A673 (cell line): ENCODE measurements at regions not wholly inside any gene's neighbourhood (a gene's known extent, or its start where the extent isn't known, plus 50 kb on each side); places are given as distances from the start of the nearest gene placed in this dataset.
A peak's percentile ranks its signal among the peaks of the same experiment; 100 is the strongest.

ENCODE experiments used
- BruUV-seq: library from RNA; stranded (reverse); fragments of 400-500 nt; replicated peaks from 2 replicates; lab custom pipeline; 2021; lab: Mats Ljungman, UMichigan
- CTCF ChIA-PET: fragments of 300-600 bp; sonication (Branson Sonifier 250); formaldehyde crosslinking; loops from one replicate; lab custom pipeline; 2022; ENCODE audit warnings: antibody characterized with exemption; lab: Charles Lee
- POLR2A ChIA-PET: fragments of 300-600 bp; sonication (Branson Sonifier 250); formaldehyde crosslinking; loops from one replicate; lab custom pipeline; 2022; ENCODE audit warnings: antibody characterized with exemption; ENCODE audit not compliant: low non-redundant PET; lab: Charles Lee
- DNase-seq: peaks from one replicate; pipeline ENCODE4 v3.0.0-alpha.2; 2015; ENCODE audit warnings: low spot score
- H3K27ac ChIP-seq: fragments of 200-600 bp; sonication (generic); 2 replicates; pipeline ENCODE4 v1.5.1; 2016; ENCODE audit warnings: mixed run types, low read depth, mild to moderate bottlenecking, mixed read lengths, antibody characterized with exemption, low read length; ENCODE audit not compliant: poor library complexity, severe bottlenecking
- H3K27me3 ChIP-seq: fragments of 200-600 bp; sonication (generic); replicated peaks from 2 replicates; pipeline ENCODE4 v1.6.1; 2017; ENCODE audit warnings: mixed run types, low read depth, mild to moderate bottlenecking, mixed read lengths, antibody characterized with exemption, low read length; ENCODE audit not compliant: insufficient read depth, poor library complexity
- H3K36me3 ChIP-seq: fragments of 200-600 bp; sonication (generic); 2 replicates; pipeline ENCODE4 v1.6.1; 2016; ENCODE audit warnings: mixed run types, mild to moderate bottlenecking, mixed read lengths, antibody characterized with exemption, low read length; ENCODE audit not compliant: insufficient read depth, poor library complexity, severe bottlenecking
- H3K4me1 ChIP-seq: fragments of 200-600 bp; sonication (generic); 2 replicates; pipeline ENCODE4 v1.6.1; 2017; ENCODE audit warnings: mixed run types, mild to moderate bottlenecking, mixed read lengths, antibody characterized with exemption, low read length; ENCODE audit not compliant: insufficient read depth, poor library complexity, severe bottlenecking
- H3K4me3 ChIP-seq: fragments of 200-600 bp; sonication (generic); 2 replicates; pipeline ENCODE4 v1.5.1; 2016; ENCODE audit warnings: low read depth, mixed run types, mild to moderate bottlenecking, mixed read lengths, low read length; ENCODE audit not compliant: poor library complexity, severe bottlenecking
- H3K9me3 ChIP-seq: fragments of 200-600 bp; sonication (generic); 2 replicates; pipeline ENCODE4 v1.6.1; 2016; ENCODE audit warnings: mixed run types, low read depth, mild to moderate bottlenecking, mixed read lengths, antibody characterized with exemption, low read length; ENCODE audit not compliant: poor library complexity, severe bottlenecking
- EZH2 ChIP-seq: fragments of 200-600 bp; sonication (generic); IDR thresholded peaks from 2 replicates; pipeline ENCODE4 v1.6.1; 2017; ENCODE audit warnings: borderline replicate concordance, low read depth, mild to moderate bottlenecking, mixed read lengths, antibody characterized with exemption, low read length; ENCODE audit not compliant: poor library complexity, severe bottlenecking
- intact Hi-C: fragments of 100-400 bp; cut with micrococcal nuclease; formaldehyde crosslinking; loops from one replicate; pipeline ENCODE4 v1.10.0; 2022; ENCODE audit not compliant: unreplicated experiment
- TF ChIP-seq, protein P1 (sequence below): fragments of 300-800, 200-600 bp; sonication (generic); conservative IDR thresholded peaks from 2 replicates; pipeline ENCODE4 v1.5.1; 2017; ENCODE audit warnings: low read depth, mild to moderate bottlenecking, antibody characterized with exemption, low read length, moderate library complexity, mixed read lengths

GRCh38 chr1:190540366-190540765 lies 62.7 kb upstream of the BRINP3 start:
- Histone ChIP-seq H3K4me1 (no peaks in the 10 kb centered on the region), H3K9me3 (no peaks in the 10 kb centered on the region), H3K36me3 (no peaks in the 10 kb centered on the region), H3K4me3 (no peak overlapping the region), H3K27ac (no peak overlapping the region), H3K27me3 (no peaks in the 10 kb centered on the region)
- intact Hi-C loops = no loop called here
- ChIA-PET POLR2A (no interaction called here), CTCF (no interaction called here)
- TF ChIP-seq EZH2 = no peak
- TF ChIP-seq, protein P1, sequence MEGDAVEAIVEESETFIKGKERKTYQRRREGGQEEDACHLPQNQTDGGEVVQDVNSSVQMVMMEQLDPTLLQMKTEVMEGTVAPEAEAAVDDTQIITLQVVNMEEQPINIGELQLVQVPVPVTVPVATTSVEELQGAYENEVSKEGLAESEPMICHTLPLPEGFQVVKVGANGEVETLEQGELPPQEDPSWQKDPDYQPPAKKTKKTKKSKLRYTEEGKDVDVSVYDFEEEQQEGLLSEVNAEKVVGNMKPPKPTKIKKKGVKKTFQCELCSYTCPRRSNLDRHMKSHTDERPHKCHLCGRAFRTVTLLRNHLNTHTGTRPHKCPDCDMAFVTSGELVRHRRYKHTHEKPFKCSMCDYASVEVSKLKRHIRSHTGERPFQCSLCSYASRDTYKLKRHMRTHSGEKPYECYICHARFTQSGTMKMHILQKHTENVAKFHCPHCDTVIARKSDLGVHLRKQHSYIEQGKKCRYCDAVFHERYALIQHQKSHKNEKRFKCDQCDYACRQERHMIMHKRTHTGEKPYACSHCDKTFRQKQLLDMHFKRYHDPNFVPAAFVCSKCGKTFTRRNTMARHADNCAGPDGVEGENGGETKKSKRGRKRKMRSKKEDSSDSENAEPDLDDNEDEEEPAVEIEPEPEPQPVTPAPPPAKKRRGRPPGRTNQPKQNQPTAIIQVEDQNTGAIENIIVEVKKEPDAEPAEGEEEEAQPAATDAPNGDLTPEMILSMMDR = no peak
- no peak for DNase-seq
- BruUV-seq = no TSS peak

DNA sequence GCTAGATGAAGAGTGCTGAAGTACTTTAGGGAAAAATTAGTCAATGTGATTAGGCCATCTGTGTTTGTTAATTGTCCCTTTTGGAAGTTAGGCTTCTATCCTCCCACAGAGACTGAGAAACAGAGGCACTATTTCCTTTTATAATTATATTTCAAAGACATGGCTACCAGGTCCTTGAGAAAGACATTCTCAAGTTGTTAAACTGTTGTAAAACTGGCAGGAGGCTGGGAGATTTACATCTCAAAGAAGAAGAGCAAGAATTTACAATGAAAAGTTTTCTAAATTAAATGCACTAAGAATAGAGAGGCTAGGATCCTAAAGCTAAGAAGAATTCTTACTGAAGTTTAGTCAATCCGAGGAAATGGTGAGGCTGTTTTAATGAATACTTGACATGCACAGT lies 74.0 kb upstream of the BRINP3 start:
- DNase-seq = peak; percentile 57
- Histone ChIP-seq H3K4me3 (no peak overlapping the region), H3K27me3 (no peaks in the 10 kb centered on the region), H3K27ac (no peak overlapping the region), H3K9me3 (no peaks in the 10 kb centered on the region), H3K36me3 (no peaks in the 10 kb centered on the region), H3K4me1 (peaks cover 3% of the 10 kb centered on the region)
- TF ChIP-seq, protein P1 = no peak
- no peak for TF ChIP-seq EZH2
- BruUV-seq = no TSS peak
- intact Hi-C loops = no loop called here
- POLR2A ChIA-PET = no interaction called here
- CTCF ChIA-PET = no interaction called here

- H3K36me3 ChIP-seq = no peaks in the 10 kb centered on the region
- H3K27me3 ChIP-seq = no peaks in the 10 kb centered on the region
- H3K27ac ChIP-seq = no peak overlapping the region
- intact Hi-C loops = no loop called here
- CTCF ChIA-PET = no interaction called here
- POLR2A ChIA-PET = no interaction called here
- peaks cover 15% of the 10 kb centered on the region for H3K4me1 ChIP-seq
- DNase-seq = peak; percentile 56
- H3K9me3 ChIP-seq = no peaks in the 10 kb centered on the region
- H3K4me3 ChIP-seq = no peak overlapping the region
- BruUV-seq = no TSS peak
- TF ChIP-seq, protein P1 = no peak
- no peak for TF ChIP-seq EZH2
These were observed 82.6 kb upstream of the BRINP3 start for GRCh38 chr1:190560161-190560681.
